Activated CD8-positive, alpha-beta T cell treated with anti-CD3 and anti-CD28 coated beads for 36 hours (primary cell): ENCODE measurements at regions not wholly inside any gene's neighbourhood (a gene's known extent, or its start where the extent isn't known, plus 50 kb on each side); places are given as distances from the start of the nearest gene placed in this dataset.
"Not testable (repeated sequence)": the region's sequence is repeated elsewhere in the genome, so short reads cannot be mapped to it uniquely, and the experiment has no call there.

Source experiments
- ATAC-seq: fragments of 200-7000 bp; cut with Tn5 transposase; one replicate; pipeline ENCODE4 v1.10.0; 2021; ENCODE audit warnings: mild to moderate bottlenecking, moderate library complexity
- CTCF ChIA-PET: fragments of 350-600 bp; sonication (Branson Sonifier 250); formaldehyde crosslinking; loops from one replicate; lab custom pipeline; 2021; ENCODE audit warnings: antibody characterized with exemption; lab: Charles Lee
- POLR2A ChIA-PET: fragments of 350-600 bp; sonication (Branson Sonifier 250); formaldehyde crosslinking; loops from one replicate; lab custom pipeline; 2021; ENCODE audit warnings: antibody characterized with exemption; lab: Charles Lee
- DNase-seq: peaks from one replicate; pipeline ENCODE4 v3.0.0-alpha.2; 2020
- H3K27ac Mint-ChIP-seq: one replicate; pipeline ENCODE4 v1.8.0; 2021; ENCODE audit warnings: mild to moderate bottlenecking, mixed read lengths
- H3K27me3 Mint-ChIP-seq: one replicate; pipeline ENCODE4 v1.8.0; 2021; ENCODE audit warnings: mixed read lengths
- H3K36me3 Mint-ChIP-seq: one replicate; pipeline ENCODE4 v1.8.0; 2021; ENCODE audit warnings: low read depth, mixed read lengths
- H3K4me1 Mint-ChIP-seq: one replicate; pipeline ENCODE4 v1.8.0; 2021; ENCODE audit warnings: low read depth, mixed read lengths
- H3K4me3 Mint-ChIP-seq: one replicate; pipeline ENCODE4 v1.8.0; 2021; ENCODE audit warnings: mild to moderate bottlenecking, moderate library complexity, mixed read lengths
- H3K9me3 Mint-ChIP-seq: one replicate; pipeline ENCODE4 v1.8.0; 2021; ENCODE audit warnings: mixed read lengths
- intact Hi-C: fragments of 100-400 bp; cut with micrococcal nuclease; formaldehyde crosslinking; loops from one replicate; pipeline ENCODE4 v1.10.0; 2022
- TF ChIP-seq, protein P1 (sequence below): fragments of 200-600 bp; IDR thresholded peaks from one replicate; pipeline ENCODE4 v1.8.0; 2022; ENCODE audit warnings: antibody characterized with exemption, mild to moderate bottlenecking

DNA sequence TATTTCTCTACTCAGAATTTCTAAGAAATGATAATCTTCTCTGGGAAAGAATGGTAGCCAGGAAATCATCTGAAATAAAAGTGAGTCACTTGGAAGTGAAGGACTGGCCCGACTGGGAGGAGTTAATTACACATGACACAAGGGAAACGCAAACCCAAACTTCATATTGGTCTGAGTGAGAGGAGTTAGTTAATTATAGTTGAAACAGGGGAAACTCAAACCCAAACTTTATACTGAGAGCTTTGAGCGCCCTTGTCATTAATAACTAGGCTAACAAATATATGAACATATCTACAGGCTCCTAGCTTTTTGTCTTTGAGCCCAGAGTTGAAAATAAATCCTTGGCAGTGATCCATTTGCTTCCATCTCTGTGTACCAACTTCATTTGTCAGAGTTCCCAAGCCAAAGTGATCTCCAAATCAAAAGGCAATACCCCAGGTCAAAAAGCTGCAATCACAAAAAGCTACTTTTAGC, 187.8 kb upstream of the COL3A1 start:
- POLR2A ChIA-PET, result no interaction called here
- Mint-ChIP-seq H3K36me3 (no peaks in the 10 kb centered on the region), H3K4me1 (no peaks in the 10 kb centered on the region), H3K27ac (no peak overlapping the region), H3K4me3 (no peak overlapping the region), H3K27me3 (no peaks in the 10 kb centered on the region), H3K9me3 (no peaks in the 10 kb centered on the region)
- DNase-seq (no peak), ATAC-seq (no peak)
- CTCF ChIA-PET, result no interaction called here
- intact Hi-C loops, result no loop called here
- TF ChIP-seq, protein P1, sequence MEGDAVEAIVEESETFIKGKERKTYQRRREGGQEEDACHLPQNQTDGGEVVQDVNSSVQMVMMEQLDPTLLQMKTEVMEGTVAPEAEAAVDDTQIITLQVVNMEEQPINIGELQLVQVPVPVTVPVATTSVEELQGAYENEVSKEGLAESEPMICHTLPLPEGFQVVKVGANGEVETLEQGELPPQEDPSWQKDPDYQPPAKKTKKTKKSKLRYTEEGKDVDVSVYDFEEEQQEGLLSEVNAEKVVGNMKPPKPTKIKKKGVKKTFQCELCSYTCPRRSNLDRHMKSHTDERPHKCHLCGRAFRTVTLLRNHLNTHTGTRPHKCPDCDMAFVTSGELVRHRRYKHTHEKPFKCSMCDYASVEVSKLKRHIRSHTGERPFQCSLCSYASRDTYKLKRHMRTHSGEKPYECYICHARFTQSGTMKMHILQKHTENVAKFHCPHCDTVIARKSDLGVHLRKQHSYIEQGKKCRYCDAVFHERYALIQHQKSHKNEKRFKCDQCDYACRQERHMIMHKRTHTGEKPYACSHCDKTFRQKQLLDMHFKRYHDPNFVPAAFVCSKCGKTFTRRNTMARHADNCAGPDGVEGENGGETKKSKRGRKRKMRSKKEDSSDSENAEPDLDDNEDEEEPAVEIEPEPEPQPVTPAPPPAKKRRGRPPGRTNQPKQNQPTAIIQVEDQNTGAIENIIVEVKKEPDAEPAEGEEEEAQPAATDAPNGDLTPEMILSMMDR, result no peak

DNA sequence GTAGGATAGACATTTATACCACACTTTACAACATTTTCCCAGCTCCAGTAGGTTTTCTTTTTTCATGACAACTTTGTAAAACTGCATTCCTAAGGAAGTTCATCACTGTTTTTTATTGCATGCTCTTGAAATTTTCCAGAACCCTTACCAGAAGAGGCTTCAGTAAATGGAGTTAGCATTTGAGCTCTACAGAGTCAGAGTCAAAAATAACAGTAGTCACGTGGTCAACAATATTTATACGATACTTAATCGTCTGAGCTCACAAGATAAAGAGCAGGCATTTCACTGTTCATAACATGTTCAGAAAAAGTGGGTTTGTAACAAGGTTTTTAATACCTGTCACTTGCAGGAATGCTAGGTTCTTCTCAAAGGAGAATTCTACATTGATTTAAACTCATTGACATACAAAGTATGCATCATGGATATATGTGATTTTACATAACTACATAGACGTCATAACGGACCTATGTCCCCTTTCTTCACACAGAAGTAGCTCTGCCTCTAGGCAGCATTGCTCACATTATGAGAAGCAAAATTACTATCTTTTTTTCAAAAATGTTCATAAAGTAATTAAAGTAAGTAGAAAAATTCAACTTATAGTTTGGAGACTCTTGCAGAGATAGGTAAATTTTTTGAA, 187.0 kb upstream of the COL3A1 start:
- no peak overlapping the region for H3K4me3 Mint-ChIP-seq
- no peaks in the 10 kb centered on the region for H3K36me3 Mint-ChIP-seq
- ChIA-PET CTCF (no interaction called here), POLR2A (no interaction called here)
- H3K4me1 Mint-ChIP-seq, result no peaks in the 10 kb centered on the region
- no peaks in the 10 kb centered on the region for H3K27me3 Mint-ChIP-seq
- DNase-seq (no peak), ATAC-seq (no peak)
- intact Hi-C loops, result no loop called here
- TF ChIP-seq, protein P1, result no peak
- no peaks in the 10 kb centered on the region for H3K9me3 Mint-ChIP-seq
- no peak overlapping the region for H3K27ac Mint-ChIP-seq

DNA sequence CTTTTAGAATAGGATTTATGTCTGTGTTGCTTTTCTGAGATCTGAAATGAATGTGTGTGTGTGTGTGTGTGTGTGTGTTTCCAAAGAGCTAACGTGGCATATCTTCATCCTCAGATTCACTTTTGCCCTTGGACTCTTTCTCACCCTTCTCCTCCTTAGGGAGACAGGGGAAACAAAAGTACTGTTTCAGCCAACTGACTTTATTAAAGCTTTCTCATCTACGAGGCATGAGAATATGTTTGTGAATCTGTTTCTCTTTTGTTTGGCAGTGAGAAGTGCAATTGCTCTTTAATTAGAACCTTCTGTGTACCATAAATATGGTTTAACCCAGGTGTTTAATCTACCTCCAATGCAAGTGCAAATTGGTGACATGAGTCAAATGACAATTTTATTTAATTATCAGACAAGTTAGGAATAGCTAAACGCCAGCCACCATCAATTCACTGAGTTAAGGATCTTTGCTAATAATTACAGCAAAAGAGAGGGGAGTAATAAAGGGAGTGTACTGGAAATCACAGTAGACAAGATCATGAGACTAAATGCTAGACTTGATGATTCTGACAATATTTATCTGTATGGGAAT, 186.4 kb upstream of the COL3A1 start:
- intact Hi-C loops, result no loop called here
- POLR2A ChIA-PET, result no interaction called here
- Mint-ChIP-seq H3K4me3 (no peak overlapping the region), H3K9me3 (no peaks in the 10 kb centered on the region), H3K4me1 (no peaks in the 10 kb centered on the region), H3K36me3 (no peaks in the 10 kb centered on the region), H3K27me3 (no peaks in the 10 kb centered on the region), H3K27ac (no peak overlapping the region)
- ATAC-seq (no peak), DNase-seq (no peak)
- TF ChIP-seq, protein P1, result no peak
- CTCF ChIA-PET, result no interaction called here

DNA sequence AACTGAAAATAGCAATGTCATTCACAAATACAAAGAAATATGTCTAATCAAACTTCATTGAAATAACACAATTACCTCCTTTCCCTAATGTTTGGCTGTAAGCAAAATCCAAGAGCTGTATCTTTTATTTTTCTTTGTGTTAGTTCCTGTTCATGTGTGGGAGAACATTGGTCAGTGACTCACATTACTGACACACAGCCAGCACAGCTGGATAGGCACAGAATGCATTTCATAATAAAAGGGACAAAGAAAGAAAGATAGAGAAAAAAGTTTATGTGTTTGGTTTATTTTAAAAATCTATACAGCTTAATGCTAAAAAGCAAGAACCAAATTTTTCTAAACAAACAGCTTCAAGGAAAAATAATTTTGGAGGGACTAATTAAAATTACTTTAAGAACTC, 185.6 kb upstream of the COL3A1 start:
- TF ChIP-seq, protein P1, result no peak
- ChIA-PET POLR2A (no interaction called here), CTCF (interaction anchor here (1.2 kb wide), 1 partner anchor 17 kb away, joined by 3 read pairs; no protein-coding TSS in a partner anchor)
- Mint-ChIP-seq H3K27ac (no peak overlapping the region), H3K9me3 (no peaks in the 10 kb centered on the region), H3K4me1 (no peaks in the 10 kb centered on the region), H3K4me3 (no peak overlapping the region), H3K27me3 (no peaks in the 10 kb centered on the region), H3K36me3 (no peaks in the 10 kb centered on the region)
- no peak for ATAC-seq
- intact Hi-C loops, result no loop called here
- no peak for DNase-seq

DNA sequence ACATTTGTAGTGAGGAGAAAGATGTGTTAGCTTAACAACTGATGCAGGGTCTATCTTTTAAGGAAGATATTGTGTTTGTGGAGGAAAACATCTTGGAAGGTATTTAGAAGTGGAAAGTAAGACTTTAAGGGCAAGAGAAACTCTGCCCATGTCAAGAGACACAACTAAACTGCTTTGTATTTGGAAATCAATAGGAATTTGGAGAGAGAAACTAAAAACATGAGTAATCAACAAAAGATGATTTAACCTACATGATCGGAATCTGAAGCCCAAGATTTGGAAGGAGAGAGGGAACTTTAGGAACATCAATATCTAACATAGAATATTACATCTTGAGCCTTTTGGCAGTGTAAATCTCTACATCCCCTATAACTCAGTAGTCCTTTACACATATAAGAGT, 184.2 kb upstream of the COL3A1 start:
- H3K4me1 Mint-ChIP-seq, result no peaks in the 10 kb centered on the region
- POLR2A ChIA-PET, result no interaction called here

DNA sequence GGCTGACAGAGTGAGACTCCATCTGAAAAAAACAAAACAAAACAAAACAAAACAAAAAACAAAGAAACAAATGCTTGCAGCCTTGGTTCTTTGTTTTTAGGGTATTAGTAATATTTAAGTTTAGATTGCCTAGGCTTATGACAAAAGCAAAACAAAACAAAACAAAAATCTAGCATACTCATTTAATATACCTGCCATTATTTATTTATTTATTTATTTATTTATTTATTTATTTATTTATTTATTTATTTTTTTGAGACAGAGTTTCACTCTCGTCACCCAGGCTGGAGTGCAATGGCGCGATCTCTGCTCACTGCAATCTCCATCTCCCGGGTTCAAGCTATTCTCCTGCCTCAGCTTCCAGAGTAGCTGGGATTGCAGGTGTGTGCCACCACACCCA, 179.7 kb upstream of the COL3A1 start:
- H3K27ac Mint-ChIP-seq, CTCF ChIA-PET, H3K9me3 Mint-ChIP-seq, H3K4me1 Mint-ChIP-seq, POLR2A ChIA-PET, ATAC-seq, H3K4me3 Mint-ChIP-seq, H3K27me3 Mint-ChIP-seq, intact Hi-C loops, DNase-seq, H3K36me3 Mint-ChIP-seq: not testable (repeated sequence)

More for the DNA sequence above, 184.2 kb upstream of the COL3A1 start:
- Mint-ChIP-seq H3K9me3 (no peaks in the 10 kb centered on the region), H3K27ac (no peak overlapping the region), H3K4me3 (no peak overlapping the region), H3K27me3 (no peaks in the 10 kb centered on the region), H3K36me3 (no peaks in the 10 kb centered on the region)
- intact Hi-C loops, result no loop called here
- ATAC-seq (no peak), DNase-seq (no peak)
- TF ChIP-seq, protein P1, result no peak
- CTCF ChIA-PET, result no interaction called here
